ENCODE measurements at regions not wholly inside any gene's neighbourhood (a gene's known extent, or its start where the extent isn't known, plus 50 kb on each side); places are given as distances from the start of the nearest gene placed in this dataset.
A peak's percentile ranks its signal among the peaks of the same experiment; 100 is the strongest.

GRCh38 chr2:5914811-5915611 is 222.8 kb downstream of the SOX11 start:
- DNase-seq: peak; percentile 28

GRCh38 chr2:5915881-5916310 is 223.7 kb downstream of the SOX11 start:
- DNase-seq: no peak

GRCh38 chr2:5921081-5921642 is 229.0 kb downstream of the SOX11 start:
- no peak for DNase-seq

GRCh38 chr2:5923957-5924945 is 232.1 kb downstream of the SOX11 start:
- DNase-seq: no peak

- DNase-seq: no peak
Measured at GRCh38 chr2:5925604-5926003, 233.4 kb downstream of the SOX11 start.

- DNase-seq: no peak
Measured at GRCh38 chr2:5926871-5927512, 234.8 kb downstream of the SOX11 start.

GRCh38 chr2:5932556-5933469 is 240.6 kb downstream of the SOX11 start:
- no peak for DNase-seq

GRCh38 chr2:5933669-5934068 is 241.5 kb downstream of the SOX11 start:
- DNase-seq: no peak

- DNase-seq: no peak
Measured at GRCh38 chr2:5937321-5937720, 245.1 kb downstream of the SOX11 start.

GRCh38 chr2:5937851-5938565 is 245.8 kb downstream of the SOX11 start:
- DNase-seq: no peak

- no peak for DNase-seq
Measured at GRCh38 chr2:5938566-5938896, 246.3 kb downstream of the SOX11 start.

GRCh38 chr2:5939553-5939952 is 247.4 kb downstream of the SOX11 start:
- DNase-seq: no peak

- DNase-seq: no peak
Measured at GRCh38 chr2:5940596-5941535, 248.7 kb downstream of the SOX11 start.

- DNase-seq: no peak
Measured at GRCh38 chr2:5942204-5942603, 250.0 kb downstream of the SOX11 start.

GRCh38 chr2:5945742-5946141 is 253.6 kb downstream of the SOX11 start:
- DNase-seq: no peak

- no peak for DNase-seq
Measured at GRCh38 chr2:5946225-5947115, 254.3 kb downstream of the SOX11 start.

- DNase-seq: no peak
Measured at GRCh38 chr2:5950736-5951135, 258.6 kb downstream of the SOX11 start.

GRCh38 chr2:5951471-5951870 is 259.3 kb downstream of the SOX11 start:
- no peak for DNase-seq
